Gastrocnemius medialis (tissue), 4 donors: ENCODE measurements at regions not wholly inside any gene's neighbourhood (a gene's known extent, or its start where the extent isn't known, plus 50 kb on each side); places are given as distances from the start of the nearest gene placed in this dataset.

Source experiments
- POLR2A ChIP-seq, 2 donors: fragments of 450-650 bp; IDR thresholded peaks; one replicate each; pipeline ENCODE4 v1.6.1; 2017; ENCODE audit warnings: antibody characterized with exemption in 2 of 2, mild to moderate bottlenecking in 2 of 2, moderate library complexity in 2 of 2
- TF ChIP-seq, protein P1 (sequence below), 5 experiments: fragments of 450-650 bp in 3 of 5; fragments of 200-600 bp in 2 of 5; sonication (generic) in 2 of 5; IDR thresholded peaks in 4 of 5; conservative IDR thresholded peaks in 1 of 5; 1 replicate in 4 of 5; 2 replicates in 1 of 5; pipeline ENCODE4 v1.5.1; 2016 to 2019; ENCODE audit warnings: antibody characterized with exemption in 5 of 5, mild to moderate bottlenecking in 3 of 5, moderate library complexity in 3 of 5

DNA sequence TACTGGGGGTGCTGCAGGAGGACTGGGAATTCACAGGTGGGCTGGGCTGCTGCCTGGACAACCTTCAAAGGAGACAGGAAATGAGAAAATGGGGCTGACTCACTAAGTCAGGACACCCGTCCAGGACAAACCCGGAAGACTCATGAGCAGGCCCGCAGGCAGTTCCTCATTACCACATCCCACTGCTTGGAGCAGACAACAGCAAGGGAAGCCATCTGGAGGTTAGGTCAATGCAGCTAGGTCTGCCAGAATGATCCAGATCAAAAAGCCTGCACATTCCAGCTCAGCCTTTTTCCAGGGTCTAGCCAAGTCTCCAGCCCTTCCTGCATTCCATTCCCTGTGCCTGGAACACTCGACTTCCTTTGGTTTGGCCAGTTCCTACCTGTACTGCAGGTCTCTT lies 536.5 kb upstream of the CDH11 start:
- TF ChIP-seq, protein P1, sequence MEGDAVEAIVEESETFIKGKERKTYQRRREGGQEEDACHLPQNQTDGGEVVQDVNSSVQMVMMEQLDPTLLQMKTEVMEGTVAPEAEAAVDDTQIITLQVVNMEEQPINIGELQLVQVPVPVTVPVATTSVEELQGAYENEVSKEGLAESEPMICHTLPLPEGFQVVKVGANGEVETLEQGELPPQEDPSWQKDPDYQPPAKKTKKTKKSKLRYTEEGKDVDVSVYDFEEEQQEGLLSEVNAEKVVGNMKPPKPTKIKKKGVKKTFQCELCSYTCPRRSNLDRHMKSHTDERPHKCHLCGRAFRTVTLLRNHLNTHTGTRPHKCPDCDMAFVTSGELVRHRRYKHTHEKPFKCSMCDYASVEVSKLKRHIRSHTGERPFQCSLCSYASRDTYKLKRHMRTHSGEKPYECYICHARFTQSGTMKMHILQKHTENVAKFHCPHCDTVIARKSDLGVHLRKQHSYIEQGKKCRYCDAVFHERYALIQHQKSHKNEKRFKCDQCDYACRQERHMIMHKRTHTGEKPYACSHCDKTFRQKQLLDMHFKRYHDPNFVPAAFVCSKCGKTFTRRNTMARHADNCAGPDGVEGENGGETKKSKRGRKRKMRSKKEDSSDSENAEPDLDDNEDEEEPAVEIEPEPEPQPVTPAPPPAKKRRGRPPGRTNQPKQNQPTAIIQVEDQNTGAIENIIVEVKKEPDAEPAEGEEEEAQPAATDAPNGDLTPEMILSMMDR (IDR thresholded peaks at IDR 0.05 in 4 of 5, conservative IDR thresholded peaks at IDR 0.05 in 1 of 5) = no peak
- TF ChIP-seq POLR2A (IDR thresholded peaks at IDR 0.05) = no peak
